Gastrocnemius medialis (tissue), 4 donors: ENCODE measurements at regions not wholly inside any gene's neighbourhood (a gene's known extent, or its start where the extent isn't known, plus 50 kb on each side); places are given as distances from the start of the nearest gene placed in this dataset.

ENCODE experiments used
- CTCF ChIP-seq, 5 experiments: fragments of 450-650 bp in 3 of 5; fragments of 200-600 bp in 2 of 5; sonication (generic) in 2 of 5; IDR thresholded peaks in 4 of 5; conservative IDR thresholded peaks in 1 of 5; 1 replicate in 4 of 5; 2 replicates in 1 of 5; pipeline ENCODE4 v1.5.1; 2016 to 2019; ENCODE audit warnings: antibody characterized with exemption in 5 of 5, mild to moderate bottlenecking in 3 of 5, moderate library complexity in 3 of 5
- POLR2A ChIP-seq, 2 donors: fragments of 450-650 bp; IDR thresholded peaks; one replicate each; pipeline ENCODE4 v1.6.1; 2017; ENCODE audit warnings: antibody characterized with exemption in 2 of 2, mild to moderate bottlenecking in 2 of 2, moderate library complexity in 2 of 2

DNA sequence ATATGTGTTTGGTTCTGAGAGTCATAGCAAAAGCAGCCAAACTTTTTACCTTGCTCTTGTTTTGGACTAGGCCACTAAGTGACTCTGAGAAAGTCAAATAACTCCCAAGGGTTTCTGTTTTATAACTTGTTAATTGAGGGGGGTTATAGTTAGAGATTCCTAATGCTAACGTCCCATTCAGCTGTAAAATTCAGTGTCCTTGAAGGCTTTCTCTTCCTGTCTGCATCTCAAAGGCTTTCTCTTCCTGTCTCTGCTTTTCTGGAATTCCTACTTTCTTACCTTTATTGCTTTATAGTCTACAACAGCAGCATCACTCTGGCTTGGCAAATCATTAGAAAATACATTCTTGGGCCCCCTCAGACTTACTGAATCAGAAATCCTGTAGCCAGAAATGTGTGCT, 479.5 kb upstream of the SEMA6A start:
- TF ChIP-seq CTCF (IDR thresholded peaks at IDR 0.05 in 4 of 5, conservative IDR thresholded peaks at IDR 0.05 in 1 of 5): no peak
- TF ChIP-seq POLR2A (IDR thresholded peaks at IDR 0.05): no peak
